SKM-1 treated with dmso at 0.1 percent for 144 hours (cell line): ENCODE measurements at regions not wholly inside any gene's neighbourhood (a gene's known extent, or its start where the extent isn't known, plus 50 kb on each side); places are given as distances from the start of the nearest gene placed in this dataset.

Experiments
- DNase-seq: peaks from one replicate; lab custom pipeline; 2025; ENCODE audit not compliant: unreplicated experiment; lab: John Stamatoyannopoulos, UW

DNA sequence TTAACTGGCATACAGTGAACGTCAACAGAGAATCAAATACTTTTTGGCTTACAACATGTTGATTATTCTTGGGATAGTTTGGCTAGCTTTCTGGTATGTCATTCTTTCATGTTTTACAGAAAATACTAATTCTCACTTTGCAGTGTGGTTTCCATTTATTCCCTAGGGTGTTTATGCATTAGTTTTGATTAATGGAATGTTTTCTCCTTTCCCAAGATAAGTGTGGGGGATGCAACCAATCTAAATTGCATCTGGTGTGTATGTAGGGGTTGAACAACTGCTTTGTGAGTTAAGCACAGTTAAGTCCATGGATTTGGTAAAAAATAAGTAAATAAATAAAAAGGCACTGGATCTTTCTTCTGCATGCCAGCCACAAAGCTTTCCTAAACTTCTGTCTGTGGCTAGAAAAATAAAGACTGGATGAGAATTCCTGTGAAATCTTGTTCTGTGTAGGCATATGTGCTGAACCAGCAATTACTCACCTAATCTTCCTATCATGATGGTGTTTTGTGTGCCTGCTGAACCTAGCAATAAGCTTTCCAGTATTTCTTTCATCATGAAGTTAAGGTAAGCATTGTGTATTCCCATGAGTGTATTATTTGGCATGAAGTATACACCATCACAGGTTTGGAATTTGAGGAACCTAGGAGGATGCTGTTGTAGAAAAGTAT, 50.6 kb upstream of the TENM3 start:
- DNase-seq: no peak

DNA sequence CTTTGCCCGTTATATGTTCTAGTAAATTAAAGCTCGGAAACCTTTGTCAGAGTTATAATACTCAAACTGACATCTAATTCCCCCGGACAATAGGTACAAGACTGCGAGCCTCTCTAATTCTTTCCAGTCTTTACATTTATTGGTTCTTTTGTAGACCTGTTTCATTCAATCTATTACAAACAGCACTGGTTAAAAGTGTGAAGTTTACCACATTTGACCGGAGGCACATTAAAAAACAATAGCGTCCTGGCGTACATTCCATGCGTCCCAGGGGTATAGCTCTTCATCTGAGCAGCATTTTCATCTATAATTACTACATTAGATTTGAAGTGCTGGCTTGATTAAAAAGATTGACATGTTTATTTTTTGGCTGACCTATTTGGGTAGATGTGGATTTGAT, 49.9 kb upstream of the TENM3 start:
- DNase-seq: no peak
